ENCODE measurements at regions not wholly inside any gene's neighbourhood (a gene's known extent, or its start where the extent isn't known, plus 50 kb on each side); places are given as distances from the start of the nearest gene placed in this dataset.

- DNase-seq (ENCODE audit: low read depth in 1 of 2, low spot score in 1 of 2), result no peak
Observed at GRCh38 chr4:74640111-74640903, 154.0 kb downstream of the BTC start.

GRCh38 chr4:74642006-74642405, 152.3 kb downstream of the BTC start:
- DNase-seq (ENCODE audit: low read depth in 1 of 2, low spot score in 1 of 2), result no peak

- no peak for DNase-seq (ENCODE audit: low read depth in 1 of 2, low spot score in 1 of 2)
Observed at GRCh38 chr4:74649193-74649592, 145.1 kb downstream of the BTC start.

- DNase-seq (ENCODE audit: low read depth in 1 of 2, low spot score in 1 of 2), result no peak
Observed at GRCh38 chr4:74651198-74651597, 143.1 kb downstream of the BTC start.

- no peak for DNase-seq (ENCODE audit: low read depth in 1 of 2, low spot score in 1 of 2)
Observed at GRCh38 chr4:74653331-74654229, 140.7 kb downstream of the BTC start.

GRCh38 chr4:74654230-74654681, 140.1 kb downstream of the BTC start:
- no peak for DNase-seq (ENCODE audit: low read depth in 1 of 2, low spot score in 1 of 2)

- no peak for DNase-seq (ENCODE audit: low read depth in 1 of 2, low spot score in 1 of 2)
Observed at GRCh38 chr4:74656596-74656995, 137.7 kb downstream of the BTC start.

GRCh38 chr4:74658116-74658515, 136.2 kb downstream of the BTC start:
- no peak for DNase-seq (ENCODE audit: low read depth in 1 of 2, low spot score in 1 of 2)

GRCh38 chr4:74659576-74660411, 134.5 kb downstream of the BTC start:
- DNase-seq (ENCODE audit: low read depth in 1 of 2, low spot score in 1 of 2), result no peak

GRCh38 chr4:74660866-74661265, 133.5 kb downstream of the BTC start:
- DNase-seq (ENCODE audit: low read depth in 1 of 2, low spot score in 1 of 2), result no peak

GRCh38 chr4:74661427-74662201, 132.7 kb downstream of the BTC start:
- no peak for DNase-seq (ENCODE audit: low read depth in 1 of 2, low spot score in 1 of 2)

- DNase-seq (ENCODE audit: low read depth in 1 of 2, low spot score in 1 of 2), result no peak
Observed at GRCh38 chr4:74663631-74664030, 130.7 kb downstream of the BTC start.

- DNase-seq (ENCODE audit: low read depth in 1 of 2, low spot score in 1 of 2), result no peak
Observed at GRCh38 chr4:74665346-74665745, 129.0 kb downstream of the BTC start.

GRCh38 chr4:74665876-74666275, 128.4 kb downstream of the BTC start:
- no peak for DNase-seq (ENCODE audit: low read depth in 1 of 2, low spot score in 1 of 2)

GRCh38 chr4:74667438-74667837, 126.9 kb downstream of the BTC start:
- no peak for DNase-seq (ENCODE audit: low read depth in 1 of 2, low spot score in 1 of 2)

GRCh38 chr4:74667944-74668343, 126.4 kb downstream of the BTC start:
- no peak for DNase-seq (ENCODE audit: low read depth in 1 of 2, low spot score in 1 of 2)

- no peak for DNase-seq (ENCODE audit: low read depth in 1 of 2, low spot score in 1 of 2)
Observed at GRCh38 chr4:74669702-74670101, 124.6 kb downstream of the BTC start.

GRCh38 chr4:74670583-74670982, 123.7 kb downstream of the BTC start:
- DNase-seq (ENCODE audit: low read depth in 1 of 2, low spot score in 1 of 2), result no peak

GRCh38 chr4:74671080-74671698, 123.1 kb downstream of the BTC start:
- DNase-seq (ENCODE audit: low read depth in 1 of 2, low spot score in 1 of 2), result peak in 1 of 2 donors; percentile 40

- DNase-seq (ENCODE audit: low read depth in 1 of 2, low spot score in 1 of 2), result no peak
Observed at GRCh38 chr4:74674750-74675149, 119.6 kb downstream of the BTC start.
